GM12872 (cell line): ENCODE measurements at regions not wholly inside any gene's neighbourhood (a gene's known extent, or its start where the extent isn't known, plus 50 kb on each side); places are given as distances from the start of the nearest gene placed in this dataset.

Experiments used
- CTCF ChIP-seq: IDR thresholded peaks from 3 replicates; pipeline ENCODE4 v1.5.1; 2011; ENCODE audit warnings: low read depth, mild to moderate bottlenecking, low read length, moderate library complexity; ENCODE audit not compliant: insufficient read depth

DNA sequence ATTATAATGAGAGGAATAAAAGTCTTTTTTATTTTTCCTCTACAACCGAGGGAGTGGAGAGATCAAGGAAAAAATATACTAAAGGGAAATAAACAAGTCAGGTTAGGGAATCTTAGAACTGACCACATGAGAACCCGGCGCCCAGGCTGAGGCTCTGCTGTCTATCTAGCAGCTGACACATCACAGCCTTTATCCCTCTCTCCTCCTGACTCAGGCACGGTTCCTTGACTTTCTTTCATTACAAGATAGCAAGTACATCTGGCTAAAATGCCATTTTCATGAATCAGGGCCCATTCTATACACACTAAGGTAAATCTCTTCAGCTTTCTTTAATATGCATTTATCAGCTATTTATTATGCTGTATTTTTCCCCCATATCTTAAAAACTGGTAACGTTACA lies 296.0 kb downstream of the TMX3 start:
- no peak for TF ChIP-seq CTCF

GRCh38 chr18:68418226-68418868 lies 296.6 kb downstream of the TMX3 start:
- TF ChIP-seq CTCF = no peak

- no peak for TF ChIP-seq CTCF
These were observed 297.1 kb downstream of the TMX3 start for GRCh38 chr18:68417826-68418225.

DNA sequence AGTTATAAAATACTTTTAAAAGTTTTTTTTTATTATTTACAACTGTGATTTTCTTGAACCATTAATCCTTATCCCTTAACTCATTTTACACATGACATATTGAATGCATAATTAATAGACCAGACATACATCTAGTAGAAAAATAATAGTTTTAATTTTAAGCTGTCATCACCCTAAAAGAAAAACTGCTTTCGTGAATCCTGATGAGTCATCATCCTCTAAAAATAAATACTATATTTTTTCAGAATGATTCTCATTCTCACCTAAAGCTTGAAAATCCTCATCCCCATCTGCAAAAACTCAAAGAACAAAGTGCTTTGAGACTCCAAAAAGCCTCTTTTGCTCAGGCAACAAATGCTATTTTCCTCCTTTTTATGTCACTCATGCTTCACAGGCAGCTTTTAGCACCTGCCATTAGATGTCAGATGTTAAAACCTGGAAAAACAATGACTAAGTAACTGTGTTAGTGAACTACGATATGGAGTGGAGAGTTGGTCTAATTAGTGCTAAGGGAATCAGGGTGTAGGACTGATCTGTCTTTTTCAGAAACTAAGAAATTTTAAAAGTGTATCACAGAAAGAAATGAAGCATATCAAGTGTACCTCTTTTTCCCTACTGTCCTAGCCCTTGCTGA lies 297.6 kb downstream of the TMX3 start:
- TF ChIP-seq CTCF = no peak

DNA sequence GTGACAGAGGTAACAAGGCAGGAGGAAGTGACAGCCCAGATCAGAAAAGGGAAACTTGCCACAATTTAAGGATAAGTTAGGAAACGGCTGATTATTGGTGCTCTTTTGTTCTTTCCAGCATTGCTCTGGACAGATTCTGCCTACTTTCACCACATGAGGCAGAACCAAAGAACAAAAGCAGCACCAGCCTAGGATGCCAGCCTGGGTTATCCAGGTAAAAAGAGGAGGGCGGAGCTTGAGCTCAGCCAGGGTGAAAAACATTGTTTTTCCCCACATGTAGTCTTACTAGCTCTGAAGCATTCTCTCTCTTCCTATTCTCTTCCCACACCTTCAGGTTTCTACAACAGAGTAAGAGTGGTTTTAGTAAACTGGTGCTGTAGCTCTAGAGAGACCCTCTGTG lies 300.5 kb downstream of the TMX3 start:
- TF ChIP-seq CTCF = no peak

GRCh38 chr18:68409576-68409975 lies 305.3 kb downstream of the TMX3 start:
- TF ChIP-seq CTCF = no peak

DNA sequence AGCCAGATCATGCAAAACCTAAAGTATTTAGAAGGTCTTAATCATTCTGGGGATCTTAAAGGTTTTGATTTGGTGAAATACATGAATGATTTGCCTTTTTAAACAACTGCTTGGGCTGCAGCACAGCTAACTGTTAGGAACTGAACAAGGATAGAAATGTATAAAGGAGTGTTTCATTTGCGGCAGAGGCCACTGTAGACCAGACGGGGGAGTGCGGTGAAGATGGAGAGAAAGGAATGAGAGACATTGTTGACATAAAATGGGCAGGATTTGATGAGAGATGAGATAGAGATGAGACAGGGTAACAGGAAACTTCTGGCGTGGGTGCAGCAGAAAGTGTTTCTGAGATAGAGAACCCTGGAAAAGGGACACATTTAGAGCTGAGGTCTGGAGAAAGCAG lies 308.1 kb downstream of the TMX3 start:
- TF ChIP-seq CTCF = no peak

GRCh38 chr18:68402784-68403183 lies 312.1 kb downstream of the TMX3 start:
- TF ChIP-seq CTCF = no peak
